ENCODE measurements at regions not wholly inside any gene's neighbourhood (a gene's known extent, or its start where the extent isn't known, plus 50 kb on each side); places are given as distances from the start of the nearest gene placed in this dataset.
A peak's percentile ranks its signal among the peaks of the same experiment; 100 is the strongest.

GRCh38 chr4:20302336-20302735 lies 50.6 kb downstream of the SLIT2 start:
- DNase-seq, result no peak
- intact Hi-C loops (cut with DNase I, micrococcal nuclease), result no loop called here
- no peak for ATAC-seq

- ATAC-seq, result no peak
- intact Hi-C loops (cut with DNase I, micrococcal nuclease), result no loop called here
Measured at GRCh38 chr4:20305976-20306375, 54.3 kb downstream of the SLIT2 start.

GRCh38 chr4:20311856-20312255 lies 60.2 kb downstream of the SLIT2 start:
- no peak for ATAC-seq
- no peak for DNase-seq
- intact Hi-C loops (cut with DNase I, micrococcal nuclease), result no loop called here

More at GRCh38 chr4:20305976-20306375, 54.3 kb downstream of the SLIT2 start:
- no peak for DNase-seq

GRCh38 chr4:20313237-20314030 lies 61.7 kb downstream of the SLIT2 start:
- intact Hi-C loops (cut with DNase I, micrococcal nuclease), result no loop called here
- ATAC-seq, result peak; percentile 33
- DNase-seq, result peak in 1 of 2 donors; percentile 28

- intact Hi-C loops (cut with DNase I, micrococcal nuclease), result no loop called here
- DNase-seq (no peak), ATAC-seq (no peak)
Measured at GRCh38 chr4:20317424-20317985, 65.8 kb downstream of the SLIT2 start.

GRCh38 chr4:20318001-20318908 lies 66.5 kb downstream of the SLIT2 start:
- intact Hi-C loops (cut with DNase I, micrococcal nuclease), result no loop called here
- ATAC-seq (no peak), DNase-seq (no peak)

GRCh38 chr4:20318909-20319277 lies 67.2 kb downstream of the SLIT2 start:
- intact Hi-C loops (cut with DNase I, micrococcal nuclease), result no loop called here
- ATAC-seq (no peak), DNase-seq (no peak)

GRCh38 chr4:20319825-20320612 lies 68.3 kb downstream of the SLIT2 start:
- ATAC-seq, result no peak
- intact Hi-C loops (cut with DNase I, micrococcal nuclease), result no loop called here

GRCh38 chr4:20323991-20324390 lies 72.3 kb downstream of the SLIT2 start:
- intact Hi-C loops (cut with DNase I, micrococcal nuclease), result no loop called here
- DNase-seq, result no peak
- ATAC-seq, result no peak

More at GRCh38 chr4:20319825-20320612, 68.3 kb downstream of the SLIT2 start:
- DNase-seq, result no peak

GRCh38 chr4:20326460-20326859 lies 74.8 kb downstream of the SLIT2 start:
- intact Hi-C loops (cut with DNase I, micrococcal nuclease), result no loop called here
- ATAC-seq, result no peak
- DNase-seq, result no peak

GRCh38 chr4:20326977-20327376 lies 75.3 kb downstream of the SLIT2 start:
- DNase-seq, result no peak
- ATAC-seq, result no peak
- intact Hi-C loops (cut with DNase I, micrococcal nuclease), result no loop called here

GRCh38 chr4:20327808-20328207 lies 76.1 kb downstream of the SLIT2 start:
- ATAC-seq (no peak), DNase-seq (no peak)
- intact Hi-C loops (cut with DNase I, micrococcal nuclease), result no loop called here

- ATAC-seq, result no peak
- DNase-seq, result no peak
- intact Hi-C loops (cut with DNase I, micrococcal nuclease), result no loop called here
Measured at GRCh38 chr4:20331642-20332041, 79.9 kb downstream of the SLIT2 start.

- no peak for ATAC-seq
- DNase-seq, result no peak
- intact Hi-C loops (cut with DNase I, micrococcal nuclease), result no loop called here
Measured at GRCh38 chr4:20333141-20333715, 81.5 kb downstream of the SLIT2 start.

GRCh38 chr4:20337261-20337664 lies 85.6 kb downstream of the SLIT2 start:
- DNase-seq, result no peak
- ATAC-seq, result no peak
- intact Hi-C loops (cut with DNase I, micrococcal nuclease), result no loop called here

- no peak for ATAC-seq
- intact Hi-C loops (cut with DNase I, micrococcal nuclease), result no loop called here
- DNase-seq, result no peak
Measured at GRCh38 chr4:20338841-20339240, 87.1 kb downstream of the SLIT2 start.

- ATAC-seq, result no peak
- intact Hi-C loops (cut with DNase I, micrococcal nuclease), result no loop called here
- no peak for DNase-seq
Measured at GRCh38 chr4:20341134-20341738, 89.5 kb downstream of the SLIT2 start.

GRCh38 chr4:20347531-20347930 lies 95.8 kb downstream of the SLIT2 start:
- DNase-seq (no peak), ATAC-seq (no peak)
- intact Hi-C loops (cut with DNase I, micrococcal nuclease), result no loop called here
